ENCODE measurements at regions not wholly inside any gene's neighbourhood (a gene's known extent, or its start where the extent isn't known, plus 50 kb on each side); places are given as distances from the start of the nearest gene placed in this dataset.

- CTCF ChIA-PET (ENCODE audit: partially characterized antibody) = interaction anchor here (0.9 kb wide), 1 partner anchor 194 kb away, joined by 3 read pairs; no protein-coding TSS in a partner anchor
Measured at GRCh38 chr11:95490625-95491024, 259.6 kb upstream of the SESN3 start.

More at GRCh38 chr11:95490625-95491024, 259.6 kb upstream of the SESN3 start:
- POLR2A ChIA-PET (ENCODE audit: partially characterized antibody) = no interaction called here
- Histone ChIP-seq H2BK12ac (ENCODE audit: low read depth, low read length) (no peak overlapping the region), H3K27me3 (replicated peaks in 1 of 4; ENCODE audit: control insufficient read depth in 3 of 4, extremely low read depth in 1 of 4, insufficient read depth in 3 of 4, low read length in 3 of 4) (no peaks in the 10 kb centered on the region), H4K5ac (ENCODE audit: insufficient read length, low read depth, low read length) (no peak overlapping the region), H3K4ac (replicated peaks; ENCODE audit: insufficient read length, low read depth, low read length) (no peak overlapping the region), H3K4me3 (ENCODE audit: extremely low read depth in 1 of 4, insufficient read depth in 2 of 4, low read depth in 3 of 4, low read length in 4 of 4) (no peak overlapping the region), H3K9me3 (ENCODE audit: insufficient read depth in 2 of 2, low read depth in 1 of 2, low read length in 1 of 2) (no peaks in the 10 kb centered on the region), H2AFZ (ENCODE audit: low read length) (no peak overlapping the region), H3K4me1 (replicated peaks in 1 of 4; ENCODE audit: control insufficient read depth in 3 of 4, insufficient read depth in 4 of 4, low read length in 3 of 4) (peaks cover 0 to 8% (median 6%) of the 10 kb centered on the region in 4 experiments; a peak in 3 of 7 replicates), H2BK15ac (ENCODE audit: low read length) (no peak overlapping the region), H3K4me2 (ENCODE audit: insufficient read depth in 1 of 2, low read depth in 2 of 2, low read length in 2 of 2) (no peak overlapping the region), H4K91ac (replicated peaks; ENCODE audit: insufficient read length, low read length) (no peak overlapping the region), H2BK5ac (ENCODE audit: low read depth, low read length) (no peak overlapping the region), H3K56ac (replicated peaks; ENCODE audit: insufficient read length, low read depth, low read length) (no peak overlapping the region), H3K23me2 (ENCODE audit: low read depth, low read length) (no peaks in the 10 kb centered on the region), H3K27ac (ENCODE audit: low read depth, low read length) (no peak overlapping the region), H3K79me2 (ENCODE audit: control insufficient read depth in 1 of 2, insufficient read depth in 2 of 2, low read length in 2 of 2) (no peaks in the 10 kb centered on the region), H3K36me3 (ENCODE audit: control insufficient read depth in 2 of 4, insufficient read depth in 4 of 4, low read length in 3 of 4) (no peaks in the 10 kb centered on the region), H3K14ac (ENCODE audit: insufficient read length) (no peak overlapping the region), H2BK120ac (replicated peaks; ENCODE audit: low read depth, low read length) (no peak overlapping the region), H4K20me1 (replicated peaks in 1 of 2; ENCODE audit: control insufficient read depth in 1 of 2, insufficient read depth in 2 of 2, low read length in 2 of 2) (no peaks in the 10 kb centered on the region), H4K8ac (ENCODE audit: extremely low read depth, insufficient read depth, low read length) (no peak overlapping the region), H3K9ac (replicated peaks in 1 of 4; ENCODE audit: extremely low read depth in 1 of 4, low read depth in 3 of 4, low read length in 3 of 4) (no peak overlapping the region), H3K79me1 (ENCODE audit: low read depth, low read length) (no peaks in the 10 kb centered on the region), H3K18ac (ENCODE audit: extremely low read depth, low read length) (no peak overlapping the region), H2BK20ac (ENCODE audit: low read length) (no peak overlapping the region), H3K23ac (ENCODE audit: insufficient read length) (no peak overlapping the region), H2AK5ac (ENCODE audit: low read depth, low read length) (no peak overlapping the region)
- WGBS, 2 experiments (ENCODE audit: extremely low coverage in 1 of 2, insufficient coverage in 1 of 2, insufficient read length in 1 of 2, insufficient replicate concordance in 2 of 2, low coverage in 1 of 2, low lambda C conversion rate in 2 of 2, missing lambda C conversion rate in 1 of 2) = 89% methylated on average over 1 of the region's 1 CpG; no CpG with 5 or more reads in 1 of the 2 experiments
- FAIRE-seq (no peak), DNase-seq (ENCODE audit: low read depth in 1 of 2, low spot score in 2 of 2) (no peak)
- no peak for TF ChIP-seq CHD1 (IDR thresholded peaks at IDR 0.05; ENCODE audit: low read depth, low read length)
- no peak for TF ChIP-seq SIRT6 (IDR thresholded peaks at IDR 0.05; ENCODE audit: low read length)
- no peak for TF ChIP-seq RFX5 (IDR thresholded peaks at IDR 0.05; ENCODE audit: borderline replicate concordance, low read depth, low read length)
- no peak for TF ChIP-seq CBX5 (IDR thresholded peaks at IDR 0.05; ENCODE audit: low read depth, low read length)
- TF ChIP-seq KDM4A (IDR thresholded peaks at IDR 0.05; ENCODE audit: low read depth, low read length, severe bottlenecking) = no peak
- TF ChIP-seq TAF7 (optimal IDR thresholded peaks at IDR 0.05; ENCODE audit: borderline replicate concordance, low read depth, low read length) = no peak
- no peak for TF ChIP-seq ATF3 (IDR thresholded peaks at IDR 0.05; ENCODE audit: insufficient read depth, low read depth, low read length)
- TF ChIP-seq NRF1 (IDR thresholded peaks at IDR 0.05; ENCODE audit: low read depth, low read length) = no peak
- TF ChIP-seq RAD21 (IDR thresholded peaks at IDR 0.05 in 1 of 2, conservative IDR thresholded peaks at IDR 0.05 in 1 of 2; ENCODE audit: low read depth in 2 of 2, low read length in 2 of 2) = no peak
- no peak for TF ChIP-seq BACH1 (IDR thresholded peaks at IDR 0.05; ENCODE audit: low read length)
- TF ChIP-seq RXRA (IDR thresholded peaks at IDR 0.05; ENCODE audit: insufficient read depth, low read depth, low read length) = no peak
- TF ChIP-seq RNF2 (IDR thresholded peaks at IDR 0.05; ENCODE audit: borderline replicate concordance, low read depth, low read length, missing control alignments, poor library complexity, severe bottlenecking) = no peak
- no peak for TF ChIP-seq CEBPB (IDR thresholded peaks at IDR 0.05; ENCODE audit: low read depth, low read length)
- TF ChIP-seq SP4 (IDR thresholded peaks at IDR 0.05; ENCODE audit: low read length) = no peak
- TF ChIP-seq SRF (IDR thresholded peaks at IDR 0.05; ENCODE audit: low read depth, low read length) = no peak
